GM23338 (cell line): ENCODE measurements at regions not wholly inside any gene's neighbourhood (a gene's known extent, or its start where the extent isn't known, plus 50 kb on each side); places are given as distances from the start of the nearest gene placed in this dataset.

Source experiments
- ATAC-seq: fragments of 200-7000 bp; cut with Tn5 transposase; 3 replicates; pipeline ENCODE4 v1.9.1; 2020
- DNase-seq: peaks from one replicate; pipeline ENCODE4 v3.0.0-alpha.2; 2015; ENCODE audit warnings: low spot score
- H2AFZ ChIP-seq: fragments of 200-600 bp; sonication (generic); 2 replicates; pipeline ENCODE4 v1.8.0; 2016; ENCODE audit warnings: antibody characterized with exemption, mild to moderate bottlenecking, moderate library complexity
- H3F3A ChIP-seq: fragments of 200-600 bp; sonication (generic); replicated peaks from 2 replicates; pipeline ENCODE4 v1.8.0; 2017; ENCODE audit warnings: antibody characterized with exemption, mixed run types, low read depth
- H3K27ac ChIP-seq: fragments of 200-600 bp; sonication (generic); 2 replicates; pipeline ENCODE4 v1.6.1; 2016; ENCODE audit warnings: low read depth
- H3K27me3 ChIP-seq: fragments of 200-600 bp; sonication (generic); 2 replicates; pipeline ENCODE4 v1.8.0; 2016; ENCODE audit warnings: mild to moderate bottlenecking, mixed run types, moderate library complexity; ENCODE audit not compliant: insufficient read depth
- H3K36me3 ChIP-seq: fragments of 200-600 bp; sonication (generic); 2 replicates; pipeline ENCODE4 v1.8.0; 2016; ENCODE audit warnings: mild to moderate bottlenecking; ENCODE audit not compliant: insufficient read depth
- H3K4me1 ChIP-seq: fragments of 200-600 bp; sonication (generic); 2 replicates; pipeline ENCODE4 v1.8.0; 2016; ENCODE audit warnings: mild to moderate bottlenecking, moderate library complexity; ENCODE audit not compliant: insufficient read depth
- H3K4me2 ChIP-seq: fragments of 200-600 bp; sonication (generic); 2 replicates; pipeline ENCODE4 v1.7.1; 2017; ENCODE audit warnings: mixed run types
- H3K4me3 ChIP-seq: fragments of 200-600 bp; sonication (generic); 2 replicates; pipeline ENCODE4 v1.6.1; 2016; ENCODE audit warnings: mixed run types
- H3K79me2 ChIP-seq: fragments of 200-600 bp; sonication (generic); replicated peaks from 2 replicates; pipeline ENCODE4 v1.8.0; 2017; ENCODE audit warnings: mild to moderate bottlenecking; ENCODE audit not compliant: insufficient read depth
- H3K9me2 ChIP-seq: fragments of 200-600 bp; sonication (generic); 2 replicates; pipeline ENCODE4 v1.8.0; 2017; ENCODE audit not compliant: insufficient read depth
- H4K20me1 ChIP-seq: fragments of 200-600 bp; sonication (generic); replicated peaks from 2 replicates; pipeline ENCODE4 v1.8.0; 2017; ENCODE audit warnings: mild to moderate bottlenecking; ENCODE audit not compliant: insufficient read depth
- H3K27ac Mint-ChIP-seq: 2 replicates; pipeline ENCODE4 v1.8.0; 2020; ENCODE audit warnings: inconsistent platforms, mild to moderate bottlenecking, moderate library complexity, mixed read lengths
- H3K27me3 Mint-ChIP-seq: 3 replicates; pipeline ENCODE4 v1.8.0; 2022; ENCODE audit warnings: low read depth, mild to moderate bottlenecking, moderate library complexity, mixed read lengths, inconsistent platforms; ENCODE audit not compliant: insufficient read depth, poor library complexity
- H3K36me3 Mint-ChIP-seq: 3 replicates; pipeline ENCODE4 v1.8.0; 2021; ENCODE audit warnings: low read depth, mild to moderate bottlenecking, inconsistent platforms, moderate library complexity, mixed read lengths
- H3K4me1 Mint-ChIP-seq: 3 replicates; pipeline ENCODE4 v1.8.0; 2020; ENCODE audit warnings: mild to moderate bottlenecking, inconsistent platforms, mixed read lengths
- H3K4me3 Mint-ChIP-seq: 3 replicates; pipeline ENCODE4 v1.8.0; 2021; ENCODE audit warnings: moderate library complexity, mild to moderate bottlenecking, inconsistent platforms, mixed read lengths
- H3K9me3 Mint-ChIP-seq: 3 replicates; pipeline ENCODE4 v1.8.0; 2020; ENCODE audit warnings: moderate library complexity, mild to moderate bottlenecking, inconsistent platforms, mixed read lengths
- CREB1 ChIP-seq: fragments of 250-450 bp; sonication (Bioruptor Pico); IDR thresholded peaks from 2 replicates; pipeline ENCODE4 v1.5.0; 2020; ENCODE audit warnings: low read depth, mild to moderate bottlenecking, moderate library complexity
- EZH2 ChIP-seq: fragments of 200-600 bp; sonication (generic); IDR thresholded peaks from one replicate; pipeline ENCODE4 v1.8.0; 2017; ENCODE audit warnings: antibody characterized with exemption, mild to moderate bottlenecking, low read depth; ENCODE audit not compliant: unreplicated experiment
- EZH2phosphoT487 ChIP-seq: fragments of 200-600 bp; sonication (generic); IDR thresholded peaks from one replicate; pipeline ENCODE4 v1.8.1; 2018; ENCODE audit warnings: antibody characterized with exemption; ENCODE audit not compliant: unreplicated experiment
- JUNB ChIP-seq: IDR thresholded peaks from one replicate; pipeline ENCODE4 v1.6.1; 2016; ENCODE audit warnings: antibody characterized with exemption; ENCODE audit not compliant: unreplicated experiment
- POLR2AphosphoS5 ChIP-seq: IDR thresholded peaks from 2 replicates; pipeline ENCODE4 v1.6.1; 2016; ENCODE audit warnings: antibody characterized with exemption, low read depth
- STAT1 ChIP-seq: IDR thresholded peaks from one replicate; pipeline ENCODE4 v1.6.1; 2016; ENCODE audit warnings: antibody characterized with exemption; ENCODE audit not compliant: unreplicated experiment
- ZNF114 ChIP-seq: fragments of 250-450 bp; sonication (Bioruptor Pico); IDR thresholded peaks from 2 replicates; pipeline ENCODE4 v1.5.0; 2020; ENCODE audit warnings: mild to moderate bottlenecking, moderate library complexity
- ZNF331 ChIP-seq: fragments of 250-450 bp; sonication (Bioruptor Pico); IDR thresholded peaks from 2 replicates; pipeline ENCODE4 v1.5.0; 2020; ENCODE audit warnings: low read depth, mild to moderate bottlenecking, moderate library complexity
- TF ChIP-seq, protein P1 (sequence below): fragments of 250-450 bp; sonication (Bioruptor Pico); IDR thresholded peaks from 2 replicates; pipeline ENCODE4 v1.5.0; 2020; ENCODE audit warnings: mild to moderate bottlenecking, moderate library complexity
- TF ChIP-seq, protein P2 (sequence below): IDR thresholded peaks from one replicate; pipeline ENCODE4 v1.6.1; 2018; ENCODE audit warnings: antibody characterized with exemption; ENCODE audit not compliant: unreplicated experiment
- TF ChIP-seq, protein P3 (sequence below): IDR thresholded peaks from 2 replicates; pipeline ENCODE4 v1.6.1; 2016; ENCODE audit warnings: antibody characterized with exemption
- TF ChIP-seq, protein P4 (sequence below), 2 experiments: fragments of 200-600 bp in 1 of 2; sonication (generic) in 1 of 2; conservative IDR thresholded peaks; 2 replicates each; pipeline versions ENCODE4 v1.5.1 to v1.6.1; 2016 to 2017; ENCODE audit warnings: antibody characterized with exemption in 2 of 2, low read depth in 2 of 2, mild to moderate bottlenecking in 2 of 2, moderate library complexity in 1 of 2

DNA sequence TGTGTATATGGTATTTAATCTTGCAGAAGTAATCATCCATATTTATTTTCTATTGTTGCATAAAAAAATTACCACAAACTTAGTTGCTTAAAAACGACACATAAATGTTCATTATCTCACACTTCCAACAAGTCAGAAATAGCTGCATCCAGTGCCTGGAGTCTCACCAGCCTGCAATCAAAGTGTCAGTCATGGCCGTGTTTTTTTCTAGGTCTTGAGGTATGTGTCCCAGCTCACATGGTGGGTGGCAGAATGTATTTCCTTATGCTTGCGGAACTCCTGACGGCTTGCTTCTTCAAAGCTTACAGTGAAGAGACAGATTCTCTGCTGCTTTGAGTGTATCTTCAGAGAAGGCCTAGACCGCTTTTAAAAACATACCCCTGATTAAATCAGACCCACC, 670.2 kb upstream of the LMO3 start (continued):
- TF ChIP-seq, protein P1, sequence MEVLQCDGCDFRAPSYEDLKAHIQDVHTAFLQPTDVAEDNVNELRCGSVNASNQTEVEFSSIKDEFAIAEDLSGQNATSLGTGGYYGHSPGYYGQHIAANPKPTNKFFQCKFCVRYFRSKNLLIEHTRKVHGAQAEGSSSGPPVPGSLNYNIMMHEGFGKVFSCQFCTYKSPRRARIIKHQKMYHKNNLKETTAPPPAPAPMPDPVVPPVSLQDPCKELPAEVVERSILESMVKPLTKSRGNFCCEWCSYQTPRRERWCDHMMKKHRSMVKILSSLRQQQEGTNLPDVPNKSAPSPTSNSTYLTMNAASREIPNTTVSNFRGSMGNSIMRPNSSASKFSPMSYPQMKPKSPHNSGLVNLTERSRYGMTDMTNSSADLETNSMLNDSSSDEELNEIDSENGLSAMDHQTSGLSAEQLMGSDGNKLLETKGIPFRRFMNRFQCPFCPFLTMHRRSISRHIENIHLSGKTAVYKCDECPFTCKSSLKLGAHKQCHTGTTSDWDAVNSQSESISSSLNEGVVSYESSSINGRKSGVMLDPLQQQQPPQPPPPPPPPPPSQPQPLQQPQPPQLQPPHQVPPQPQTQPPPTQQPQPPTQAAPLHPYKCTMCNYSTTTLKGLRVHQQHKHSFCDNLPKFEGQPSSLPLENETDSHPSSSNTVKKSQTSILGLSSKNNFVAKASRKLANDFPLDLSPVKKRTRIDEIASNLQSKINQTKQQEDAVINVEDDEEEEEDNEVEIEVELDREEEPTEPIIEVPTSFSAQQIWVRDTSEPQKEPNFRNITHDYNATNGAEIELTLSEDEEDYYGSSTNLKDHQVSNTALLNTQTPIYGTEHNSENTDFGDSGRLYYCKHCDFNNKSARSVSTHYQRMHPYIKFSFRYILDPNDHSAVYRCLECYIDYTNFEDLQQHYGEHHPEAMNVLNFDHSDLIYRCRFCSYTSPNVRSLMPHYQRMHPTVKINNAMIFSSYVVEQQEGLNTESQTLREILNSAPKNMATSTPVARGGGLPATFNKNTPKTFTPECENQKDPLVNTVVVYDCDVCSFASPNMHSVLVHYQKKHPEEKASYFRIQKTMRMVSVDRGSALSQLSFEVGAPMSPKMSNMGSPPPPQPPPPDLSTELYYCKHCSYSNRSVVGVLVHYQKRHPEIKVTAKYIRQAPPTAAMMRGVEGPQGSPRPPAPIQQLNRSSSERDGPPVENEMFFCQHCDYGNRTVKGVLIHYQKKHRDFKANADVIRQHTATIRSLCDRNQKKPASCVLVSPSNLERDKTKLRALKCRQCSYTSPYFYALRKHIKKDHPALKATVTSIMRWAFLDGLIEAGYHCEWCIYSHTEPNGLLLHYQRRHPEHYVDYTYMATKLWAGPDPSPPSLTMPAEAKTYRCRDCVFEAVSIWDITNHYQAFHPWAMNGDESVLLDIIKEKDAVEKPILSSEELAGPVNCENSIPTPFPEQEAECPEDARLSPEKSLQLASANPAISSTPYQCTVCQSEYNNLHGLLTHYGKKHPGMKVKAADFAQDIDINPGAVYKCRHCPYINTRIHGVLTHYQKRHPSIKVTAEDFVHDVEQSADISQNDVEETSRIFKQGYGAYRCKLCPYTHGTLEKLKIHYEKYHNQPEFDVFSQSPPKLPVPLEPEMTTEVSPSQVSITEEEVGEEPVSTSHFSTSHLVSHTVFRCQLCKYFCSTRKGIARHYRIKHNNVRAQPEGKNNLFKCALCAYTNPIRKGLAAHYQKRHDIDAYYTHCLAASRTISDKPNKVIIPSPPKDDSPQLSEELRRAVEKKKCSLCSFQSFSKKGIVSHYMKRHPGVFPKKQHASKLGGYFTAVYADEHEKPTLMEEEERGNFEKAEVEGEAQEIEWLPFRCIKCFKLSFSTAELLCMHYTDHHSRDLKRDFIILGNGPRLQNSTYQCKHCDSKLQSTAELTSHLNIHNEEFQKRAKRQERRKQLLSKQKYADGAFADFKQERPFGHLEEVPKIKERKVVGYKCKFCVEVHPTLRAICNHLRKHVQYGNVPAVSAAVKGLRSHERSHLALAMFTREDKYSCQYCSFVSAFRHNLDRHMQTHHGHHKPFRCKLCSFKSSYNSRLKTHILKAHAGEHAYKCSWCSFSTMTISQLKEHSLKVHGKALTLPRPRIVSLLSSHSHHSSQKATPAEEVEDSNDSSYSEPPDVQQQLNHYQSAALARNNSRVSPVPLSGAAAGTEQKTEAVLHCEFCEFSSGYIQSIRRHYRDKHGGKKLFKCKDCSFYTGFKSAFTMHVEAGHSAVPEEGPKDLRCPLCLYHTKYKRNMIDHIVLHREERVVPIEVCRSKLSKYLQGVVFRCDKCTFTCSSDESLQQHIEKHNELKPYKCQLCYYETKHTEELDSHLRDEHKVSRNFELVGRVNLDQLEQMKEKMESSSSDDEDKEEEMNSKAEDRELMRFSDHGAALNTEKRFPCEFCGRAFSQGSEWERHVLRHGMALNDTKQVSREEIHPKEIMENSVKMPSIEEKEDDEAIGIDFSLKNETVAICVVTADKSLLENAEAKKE (CRISPR knock-in tag): no peak
- TF ChIP-seq, protein P2, sequence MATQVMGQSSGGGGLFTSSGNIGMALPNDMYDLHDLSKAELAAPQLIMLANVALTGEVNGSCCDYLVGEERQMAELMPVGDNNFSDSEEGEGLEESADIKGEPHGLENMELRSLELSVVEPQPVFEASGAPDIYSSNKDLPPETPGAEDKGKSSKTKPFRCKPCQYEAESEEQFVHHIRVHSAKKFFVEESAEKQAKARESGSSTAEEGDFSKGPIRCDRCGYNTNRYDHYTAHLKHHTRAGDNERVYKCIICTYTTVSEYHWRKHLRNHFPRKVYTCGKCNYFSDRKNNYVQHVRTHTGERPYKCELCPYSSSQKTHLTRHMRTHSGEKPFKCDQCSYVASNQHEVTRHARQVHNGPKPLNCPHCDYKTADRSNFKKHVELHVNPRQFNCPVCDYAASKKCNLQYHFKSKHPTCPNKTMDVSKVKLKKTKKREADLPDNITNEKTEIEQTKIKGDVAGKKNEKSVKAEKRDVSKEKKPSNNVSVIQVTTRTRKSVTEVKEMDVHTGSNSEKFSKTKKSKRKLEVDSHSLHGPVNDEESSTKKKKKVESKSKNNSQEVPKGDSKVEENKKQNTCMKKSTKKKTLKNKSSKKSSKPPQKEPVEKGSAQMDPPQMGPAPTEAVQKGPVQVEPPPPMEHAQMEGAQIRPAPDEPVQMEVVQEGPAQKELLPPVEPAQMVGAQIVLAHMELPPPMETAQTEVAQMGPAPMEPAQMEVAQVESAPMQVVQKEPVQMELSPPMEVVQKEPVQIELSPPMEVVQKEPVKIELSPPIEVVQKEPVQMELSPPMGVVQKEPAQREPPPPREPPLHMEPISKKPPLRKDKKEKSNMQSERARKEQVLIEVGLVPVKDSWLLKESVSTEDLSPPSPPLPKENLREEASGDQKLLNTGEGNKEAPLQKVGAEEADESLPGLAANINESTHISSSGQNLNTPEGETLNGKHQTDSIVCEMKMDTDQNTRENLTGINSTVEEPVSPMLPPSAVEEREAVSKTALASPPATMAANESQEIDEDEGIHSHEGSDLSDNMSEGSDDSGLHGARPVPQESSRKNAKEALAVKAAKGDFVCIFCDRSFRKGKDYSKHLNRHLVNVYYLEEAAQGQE: no peak
- TF ChIP-seq ZNF114: no peak
- TF ChIP-seq EZH2: no peak
- TF ChIP-seq STAT1: no peak
- no peak for TF ChIP-seq POLR2AphosphoS5

DNA sequence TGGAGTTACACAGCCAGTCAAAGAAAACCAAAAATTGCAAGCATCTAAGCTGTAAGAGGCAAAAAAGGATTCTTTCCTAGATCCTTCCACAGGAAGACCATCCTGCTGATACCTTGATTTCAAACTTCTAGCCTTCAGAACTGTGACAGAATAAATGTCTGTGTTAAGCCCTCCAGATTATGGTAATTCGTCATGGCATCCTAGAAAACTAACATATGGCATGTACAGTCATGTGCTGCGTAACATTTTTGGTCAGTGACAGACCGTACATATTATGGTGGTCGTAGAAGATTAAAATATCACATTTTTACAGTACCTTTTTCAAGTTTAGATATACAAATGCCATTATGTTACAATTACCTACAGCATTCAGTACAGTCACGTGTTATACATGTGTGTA, 660.9 kb upstream of the LMO3 start:
- H3K27ac ChIP-seq: no peak overlapping the region
- Mint-ChIP-seq H3K36me3 (no peaks in the 10 kb centered on the region), H3K27me3 (no peaks in the 10 kb centered on the region), H3K27ac (no peak overlapping the region), H3K9me3 (no peaks in the 10 kb centered on the region), H3K4me3 (no peak overlapping the region), H3K4me1 (no peaks in the 10 kb centered on the region)
- H3F3A ChIP-seq: no peaks in the 10 kb centered on the region
- H3K4me3 ChIP-seq: no peak overlapping the region
- no peak for DNase-seq
- H3K27me3 ChIP-seq: no peaks in the 10 kb centered on the region
- H3K9me2 ChIP-seq: no peaks in the 10 kb centered on the region
- H3K79me2 ChIP-seq: no peaks in the 10 kb centered on the region
- H3K4me1 ChIP-seq: no peaks in the 10 kb centered on the region
- no peak overlapping the region for H3K4me2 ChIP-seq
- no peak overlapping the region; the same call in 1 of the 2 replicates for H2AFZ ChIP-seq
- no peaks in the 10 kb centered on the region for H4K20me1 ChIP-seq
- no peak for ATAC-seq
- H3K36me3 ChIP-seq: no peaks in the 10 kb centered on the region
- TF ChIP-seq POLR2AphosphoS5: no peak
- TF ChIP-seq EZH2: no peak
- TF ChIP-seq CREB1 (CRISPR knock-in tag): no peak
- TF ChIP-seq, protein P3, sequence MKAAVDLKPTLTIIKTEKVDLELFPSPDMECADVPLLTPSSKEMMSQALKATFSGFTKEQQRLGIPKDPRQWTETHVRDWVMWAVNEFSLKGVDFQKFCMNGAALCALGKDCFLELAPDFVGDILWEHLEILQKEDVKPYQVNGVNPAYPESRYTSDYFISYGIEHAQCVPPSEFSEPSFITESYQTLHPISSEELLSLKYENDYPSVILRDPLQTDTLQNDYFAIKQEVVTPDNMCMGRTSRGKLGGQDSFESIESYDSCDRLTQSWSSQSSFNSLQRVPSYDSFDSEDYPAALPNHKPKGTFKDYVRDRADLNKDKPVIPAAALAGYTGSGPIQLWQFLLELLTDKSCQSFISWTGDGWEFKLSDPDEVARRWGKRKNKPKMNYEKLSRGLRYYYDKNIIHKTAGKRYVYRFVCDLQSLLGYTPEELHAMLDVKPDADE: no peak
- TF ChIP-seq, protein P4, sequence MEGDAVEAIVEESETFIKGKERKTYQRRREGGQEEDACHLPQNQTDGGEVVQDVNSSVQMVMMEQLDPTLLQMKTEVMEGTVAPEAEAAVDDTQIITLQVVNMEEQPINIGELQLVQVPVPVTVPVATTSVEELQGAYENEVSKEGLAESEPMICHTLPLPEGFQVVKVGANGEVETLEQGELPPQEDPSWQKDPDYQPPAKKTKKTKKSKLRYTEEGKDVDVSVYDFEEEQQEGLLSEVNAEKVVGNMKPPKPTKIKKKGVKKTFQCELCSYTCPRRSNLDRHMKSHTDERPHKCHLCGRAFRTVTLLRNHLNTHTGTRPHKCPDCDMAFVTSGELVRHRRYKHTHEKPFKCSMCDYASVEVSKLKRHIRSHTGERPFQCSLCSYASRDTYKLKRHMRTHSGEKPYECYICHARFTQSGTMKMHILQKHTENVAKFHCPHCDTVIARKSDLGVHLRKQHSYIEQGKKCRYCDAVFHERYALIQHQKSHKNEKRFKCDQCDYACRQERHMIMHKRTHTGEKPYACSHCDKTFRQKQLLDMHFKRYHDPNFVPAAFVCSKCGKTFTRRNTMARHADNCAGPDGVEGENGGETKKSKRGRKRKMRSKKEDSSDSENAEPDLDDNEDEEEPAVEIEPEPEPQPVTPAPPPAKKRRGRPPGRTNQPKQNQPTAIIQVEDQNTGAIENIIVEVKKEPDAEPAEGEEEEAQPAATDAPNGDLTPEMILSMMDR (conservative IDR thresholded peaks at IDR 0.05; ENCODE audit: low read depth in 2 of 2): no peak
- TF ChIP-seq EZH2phosphoT487: no peak
- TF ChIP-seq JUNB: no peak
- TF ChIP-seq ZNF331 (CRISPR knock-in tag): no peak
